22Rv1 (cell line): ENCODE measurements at regions not wholly inside any gene's neighbourhood (a gene's known extent, or its start where the extent isn't known, plus 50 kb on each side); places are given as distances from the start of the nearest gene placed in this dataset.

ENCODE experiments used
- CTCF ChIP-seq: fragments of 450-650 bp; IDR thresholded peaks from 2 replicates; pipeline ENCODE4 v1.5.1; 2017; ENCODE audit warnings: mild to moderate bottlenecking
- ZFX ChIP-seq: fragments of 450-650 bp; IDR thresholded peaks from 2 replicates; pipeline ENCODE4 v1.6.1; 2017; ENCODE audit warnings: antibody characterized with exemption, borderline replicate concordance

- TF ChIP-seq CTCF (no peak), ZFX (no peak)
Observed at GRCh38 chr2:151118269-151118668, 143.4 kb downstream of the RBM43 start.
